ENCODE measurements at regions not wholly inside any gene's neighbourhood (a gene's known extent, or its start where the extent isn't known, plus 50 kb on each side); places are given as distances from the start of the nearest gene placed in this dataset.

- POLR2A ChIA-PET: no interaction called here
- H3K4me1 ChIP-seq: no peaks in the 10 kb centered on the region
- no peak for ATAC-seq
- no peaks in the 10 kb centered on the region for H3K9me3 ChIP-seq
- no peak overlapping the region for H3K27ac ChIP-seq
- no peak for TF ChIP-seq EP300 (IDR thresholded peaks at IDR 0.05)
- no peak for FAIRE-seq
- CTCF ChIA-PET: interaction anchor here (0.6 to 0.9 kb wide), 2 partner anchors 18 to 19 kb away, joined by 3 to 4 read pairs; no protein-coding TSS in a partner anchor
- no peak overlapping the region for H3K4me2 ChIP-seq
- 73% methylated on average over 5 of the region's 5 CpGs for WGBS (ENCODE audit: missing lambda C conversion rate)
- no peak for DNase-seq (ENCODE audit: low read depth in 1 of 2, low spot score in 1 of 2)
- H3K4me3 ChIP-seq: no peak overlapping the region
Observed at GRCh38 chr7:132639983-132640382, 63.7 kb upstream of the PLXNA4 start.

GRCh38 chr7:132638000-132638399 lies 61.7 kb upstream of the PLXNA4 start:
- H3K27ac ChIP-seq: no peak overlapping the region
- TF ChIP-seq PHF8 (IDR thresholded peaks at IDR 0.05; ENCODE audit: borderline replicate concordance, low read depth): no peak
- TF ChIP-seq FOXS1 (CRISPR knock-in tag; IDR thresholded peaks at IDR 0.05): no peak
- no peak for TF ChIP-seq CHD4 (IDR thresholded peaks at IDR 0.05; ENCODE audit: borderline replicate concordance)
- no peak for TF ChIP-seq EHF (CRISPR knock-in tag; IDR thresholded peaks at IDR 0.05)
- no peak for TF ChIP-seq KDM5A (IDR thresholded peaks at IDR 0.05)
- TF ChIP-seq TP53 (CRISPR knock-in tag; IDR thresholded peaks at IDR 0.05): no peak
- no peak for TF ChIP-seq JUNB (IDR thresholded peaks at IDR 0.05)
- no peaks in the 10 kb centered on the region for H3K4me1 ChIP-seq
- ATAC-seq (no peak), DNase-seq (ENCODE audit: low read depth in 1 of 2, low spot score in 1 of 2) (no peak), FAIRE-seq (no peak)
- H3K9me3 ChIP-seq: no peaks in the 10 kb centered on the region
- ChIA-PET CTCF (interaction anchor here (0.6 kb wide), 1 partner anchor 607 kb away, joined by 3 read pairs; no protein-coding TSS in a partner anchor), POLR2A (no interaction called here)
- no peak overlapping the region for H3K4me3 ChIP-seq
- 69% methylated on average over 6 of the region's 6 CpGs for WGBS (ENCODE audit: missing lambda C conversion rate)
- no peak overlapping the region for H3K4me2 ChIP-seq

- H3K4me3 ChIP-seq: no peak overlapping the region
- H3K9me3 ChIP-seq: no peaks in the 10 kb centered on the region
- H3K4me1 ChIP-seq: no peaks in the 10 kb centered on the region
- H3K27ac ChIP-seq: no peak overlapping the region
- POLR2A ChIA-PET: no interaction called here
- DNase-seq (ENCODE audit: low read depth in 1 of 2, low spot score in 1 of 2) (no peak), FAIRE-seq (no peak), ATAC-seq (no peak)
- TF ChIP-seq KDM5A (IDR thresholded peaks at IDR 0.05): no peak
- TF ChIP-seq ZSCAN20 (CRISPR knock-in tag; IDR thresholded peaks at IDR 0.05): no peak
- WGBS (ENCODE audit: missing lambda C conversion rate): 34% methylated on average over 4 of the region's 4 CpGs
- no peak overlapping the region for H3K4me2 ChIP-seq
- CTCF ChIA-PET: interaction anchor here (1.4 kb wide), 1 partner anchor 13 kb away, joined by 6 read pairs; no protein-coding TSS in a partner anchor
Observed at GRCh38 chr7:132636581-132636980, 60.3 kb upstream of the PLXNA4 start.

GRCh38 chr7:132635127-132635526 lies 58.9 kb upstream of the PLXNA4 start:
- FAIRE-seq: no peak
- TF ChIP-seq CEBPB (IDR thresholded peaks at IDR 0.05): no peak
- no peak for TF ChIP-seq CHD2 (IDR thresholded peaks at IDR 0.05; ENCODE audit: low read length, partially characterized antibody)
- TF ChIP-seq REST (IDR thresholded peaks at IDR 0.05): no peak
- TF ChIP-seq JUNB (IDR thresholded peaks at IDR 0.05): no peak
- TF ChIP-seq RCOR1 (IDR thresholded peaks at IDR 0.05; ENCODE audit: low read depth, low read length): no peak
- TF ChIP-seq PBX3 (IDR thresholded peaks at IDR 0.05): no peak
- no peak for TF ChIP-seq MAX (IDR thresholded peaks at IDR 0.05)
- no peak for TF ChIP-seq HES2 (IDR thresholded peaks at IDR 0.05)
- TF ChIP-seq BCL3 (IDR thresholded peaks at IDR 0.05): no peak
- no peaks in the 10 kb centered on the region for H3K4me1 ChIP-seq
- no peaks in the 10 kb centered on the region for H3K9me3 ChIP-seq
- DNase-seq (ENCODE audit: low read depth in 1 of 2, low spot score in 1 of 2): no peak
- no peak for ATAC-seq
- ChIA-PET POLR2A (no interaction called here), CTCF (no interaction called here)
- H3K4me2 ChIP-seq: no peak overlapping the region
- no peak overlapping the region for H3K4me3 ChIP-seq
- 55% methylated on average over 4 of the region's 4 CpGs for WGBS (ENCODE audit: missing lambda C conversion rate)
- no peak overlapping the region for H3K27ac ChIP-seq

All from A549 (cell line).